Ramos (cell line): ENCODE measurements at regions not wholly inside any gene's neighbourhood (a gene's known extent, or its start where the extent isn't known, plus 50 kb on each side); places are given as distances from the start of the nearest gene placed in this dataset.
"Not testable (repeated sequence)": the region's sequence is repeated elsewhere in the genome, so short reads cannot be mapped to it uniquely, and the experiment has no call there.

Experiments used
- in situ Hi-C: fragments of 300-500 bp; cut with MboI; formaldehyde crosslinking; loops from one replicate; pipeline ENCODE4 v1.14.3; 2022; ENCODE audit warnings: low sequenced_read_pairs; ENCODE audit not compliant: unreplicated experiment

- in situ Hi-C loops = not testable (repeated sequence)
These were observed 177.7 kb upstream of the PRSS58 start for GRCh38 chr7:142435606-142436005.

GRCh38 chr7:142434666-142435167 is 176.9 kb upstream of the PRSS58 start:
- in situ Hi-C loops = no loop called here

- in situ Hi-C loops = not testable (repeated sequence)
These were observed 176.3 kb upstream of the PRSS58 start for GRCh38 chr7:142434133-142434532.

GRCh38 chr7:142432377-142432776 is 174.5 kb upstream of the PRSS58 start:
- in situ Hi-C loops = no loop called here

- in situ Hi-C loops = no loop called here
These were observed 173.6 kb upstream of the PRSS58 start for GRCh38 chr7:142431491-142431890.

GRCh38 chr7:142428094-142428493 is 170.2 kb upstream of the PRSS58 start:
- in situ Hi-C loops = no loop called here

- in situ Hi-C loops = no loop called here
These were observed 167.4 kb upstream of the PRSS58 start for GRCh38 chr7:142425281-142425680.

- in situ Hi-C loops = no loop called here
These were observed 164.8 kb upstream of the PRSS58 start for GRCh38 chr7:142422621-142423020.

GRCh38 chr7:142420554-142421362 is 162.9 kb upstream of the PRSS58 start:
- in situ Hi-C loops = no loop called here

- in situ Hi-C loops = no loop called here
These were observed 160.5 kb upstream of the PRSS58 start for GRCh38 chr7:142418326-142418725.

- in situ Hi-C loops = no loop called here
These were observed 157.1 kb upstream of the PRSS58 start for GRCh38 chr7:142414915-142415314.

- in situ Hi-C loops = no loop called here
These were observed 156.3 kb upstream of the PRSS58 start for GRCh38 chr7:142414135-142414534.

GRCh38 chr7:142413280-142414000 is 155.6 kb upstream of the PRSS58 start:
- in situ Hi-C loops = no loop called here

- in situ Hi-C loops = no loop called here
These were observed 154.8 kb upstream of the PRSS58 start for GRCh38 chr7:142412551-142413193.

GRCh38 chr7:142409471-142409870 is 151.6 kb upstream of the PRSS58 start:
- in situ Hi-C loops = no loop called here

- in situ Hi-C loops = no loop called here
These were observed 150.9 kb upstream of the PRSS58 start for GRCh38 chr7:142408794-142409193.

GRCh38 chr7:142407939-142408570 is 150.2 kb upstream of the PRSS58 start:
- in situ Hi-C loops = no loop called here

- in situ Hi-C loops = no loop called here
These were observed 147.4 kb upstream of the PRSS58 start for GRCh38 chr7:142405122-142405765.

GRCh38 chr7:142401951-142402350 is 144.1 kb upstream of the PRSS58 start:
- in situ Hi-C loops = no loop called here

- in situ Hi-C loops = no loop called here
These were observed 142.2 kb upstream of the PRSS58 start for GRCh38 chr7:142400042-142400533.
